C4-2B (cell line): ENCODE measurements at regions not wholly inside any gene's neighbourhood (a gene's known extent, or its start where the extent isn't known, plus 50 kb on each side); places are given as distances from the start of the nearest gene placed in this dataset.

Source experiments
- CTCF ChIP-seq: fragments of 450-650 bp; conservative IDR thresholded peaks from 2 replicates; pipeline ENCODE4 v1.5.1; 2017; ENCODE audit warnings: mild to moderate bottlenecking
- ZFX ChIP-seq: fragments of 450-650 bp; IDR thresholded peaks from 2 replicates; pipeline ENCODE4 v1.6.1; 2017

GRCh38 chr10:29877793-29878491 is 181.4 kb downstream of the JCAD start:
- no peak for TF ChIP-seq CTCF
- no peak for TF ChIP-seq ZFX
